Cardiac septum (tissue), 1 donor: ENCODE measurements at regions not wholly inside any gene's neighbourhood (a gene's known extent, or its start where the extent isn't known, plus 50 kb on each side); places are given as distances from the start of the nearest gene placed in this dataset.
"Not testable (repeated sequence)": the region's sequence is repeated elsewhere in the genome, so short reads cannot be mapped to it uniquely, and the experiment has no call there.

Experiments used
- DNase-seq: peaks from one replicate; pipeline ENCODE4 v3.0.0-alpha.2; 2020; ENCODE audit warnings: low spot score
- intact Hi-C: fragments of 100-400 bp; cut with DNase I; formaldehyde crosslinking; loops from one replicate; pipeline ENCODE4 v1.14.0; 2022
- donor health status: DM: no; HTN: no; CAD: no.

GRCh38 chr12:19792028-19792427 lies 352.7 kb downstream of the AEBP2 start:
- intact Hi-C loops: no loop called here

DNA sequence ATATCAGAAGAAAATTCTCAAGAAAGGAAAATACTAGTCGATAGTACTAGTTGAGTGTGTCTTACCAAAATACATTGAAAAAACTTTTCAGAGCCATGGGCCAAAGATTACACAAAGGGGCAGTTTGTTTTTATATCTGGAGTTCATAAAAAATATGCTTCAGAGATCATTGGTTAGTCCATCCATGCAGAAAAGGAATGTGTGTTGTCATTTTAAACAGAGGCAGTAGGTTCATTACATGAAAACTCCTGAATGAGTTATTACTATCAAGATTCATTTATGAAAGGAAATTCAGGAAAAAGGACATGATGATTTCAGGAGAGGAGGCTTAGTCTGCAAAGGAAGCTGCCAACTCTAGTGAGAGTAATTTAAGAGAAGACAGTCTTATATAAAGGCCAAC lies 354.8 kb downstream of the AEBP2 start:
- no peak for DNase-seq
- intact Hi-C loops: no loop called here

More at GRCh38 chr12:19792028-19792427, 352.7 kb downstream of the AEBP2 start:
- DNase-seq: no peak

DNA sequence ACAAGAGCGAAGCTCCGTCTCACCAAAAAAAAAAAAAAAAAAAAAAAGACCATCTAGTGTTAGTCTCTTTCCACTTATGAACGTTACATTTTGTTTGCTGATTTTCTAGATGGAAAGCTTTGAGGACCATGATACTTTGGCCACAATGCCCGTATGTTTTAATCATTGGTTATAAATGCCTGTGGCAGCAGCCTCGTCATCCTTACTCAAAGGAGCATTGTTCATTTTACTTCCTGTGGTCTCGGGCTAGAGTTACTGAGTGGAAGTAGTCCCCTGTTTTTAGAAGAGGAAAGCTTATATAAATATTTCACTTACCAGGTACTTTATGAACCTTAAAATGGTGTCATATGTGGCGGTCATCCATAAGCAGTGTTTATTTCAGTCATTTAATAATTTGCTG lies 359.9 kb downstream of the AEBP2 start:
- intact Hi-C loops: no loop called here
- no peak for DNase-seq

DNA sequence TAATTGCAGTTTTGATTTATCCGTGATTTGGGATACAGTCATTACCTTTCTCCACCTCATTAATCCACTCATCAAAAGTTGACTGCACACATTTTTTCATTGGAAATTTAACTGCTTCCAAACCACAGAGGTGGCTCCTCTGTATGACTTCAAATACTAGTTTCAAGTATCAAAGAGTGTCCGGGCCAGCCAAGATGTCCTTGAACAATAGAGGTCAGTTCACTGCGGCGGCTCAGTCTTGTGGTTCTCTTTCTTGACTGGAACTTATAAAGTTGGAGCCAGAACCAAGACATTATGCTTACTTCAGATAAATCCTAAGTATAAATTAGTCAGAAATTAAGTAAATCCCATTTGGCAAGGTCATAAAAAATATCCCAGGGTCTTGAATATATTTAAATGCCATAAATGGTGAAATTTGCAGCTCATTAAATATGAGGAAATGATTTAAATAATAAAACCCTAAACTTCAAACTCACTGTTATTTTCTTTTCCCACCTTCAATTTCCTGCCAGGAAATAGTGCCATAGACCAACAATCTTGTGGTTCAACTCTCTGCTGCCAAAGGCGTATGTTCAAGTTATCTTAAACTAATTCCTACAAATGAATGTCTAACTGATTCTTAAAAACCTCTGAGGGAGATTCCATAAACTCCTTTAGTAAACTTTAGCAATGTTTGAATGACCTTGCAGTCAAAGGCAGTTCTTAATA lies 360.8 kb downstream of the AEBP2 start:
- intact Hi-C loops: no loop called here
- no peak for DNase-seq

DNA sequence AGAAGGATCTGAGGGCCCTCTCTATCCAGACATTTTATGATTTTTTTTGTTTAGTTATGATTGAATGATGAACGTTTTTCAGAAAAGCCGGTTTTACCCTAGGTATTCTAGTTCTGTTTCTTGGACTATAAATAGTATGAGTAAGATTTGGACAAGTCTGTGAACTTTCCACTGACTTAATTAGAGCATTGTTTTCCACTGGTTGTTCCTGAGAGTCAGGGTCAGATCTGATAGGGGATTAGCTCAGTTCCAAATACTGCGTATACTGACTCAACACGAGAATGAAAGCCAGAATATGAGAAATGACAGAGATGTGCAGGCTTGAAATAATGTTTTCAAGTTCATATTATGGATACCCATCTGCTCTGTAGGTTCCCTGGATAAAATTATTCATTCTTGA lies 361.6 kb downstream of the AEBP2 start:
- intact Hi-C loops: no loop called here
- DNase-seq: no peak

DNA sequence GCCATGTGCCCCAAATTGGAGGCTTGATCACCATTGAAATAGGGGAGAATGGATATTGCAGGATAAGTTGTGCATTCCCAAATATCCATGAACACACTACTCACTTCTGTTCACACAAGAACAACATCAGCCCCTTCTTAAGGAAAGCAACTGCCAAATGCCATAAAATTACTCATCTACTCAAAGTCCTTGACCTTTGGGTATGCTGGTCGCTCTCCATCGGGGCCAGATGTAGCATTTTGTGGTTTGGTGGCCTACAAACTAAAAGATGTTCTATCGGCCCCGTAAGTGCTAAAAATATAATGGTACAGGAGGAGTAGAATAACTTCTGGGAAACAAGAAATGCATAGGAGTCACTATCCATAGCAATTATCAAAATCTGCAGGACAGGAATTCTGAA lies 362.6 kb downstream of the AEBP2 start:
- intact Hi-C loops: no loop called here
- DNase-seq: no peak

- intact Hi-C loops: no loop called here
- DNase-seq: no peak
These were observed 363.6 kb downstream of the AEBP2 start for GRCh38 chr12:19802915-19803314.

DNA sequence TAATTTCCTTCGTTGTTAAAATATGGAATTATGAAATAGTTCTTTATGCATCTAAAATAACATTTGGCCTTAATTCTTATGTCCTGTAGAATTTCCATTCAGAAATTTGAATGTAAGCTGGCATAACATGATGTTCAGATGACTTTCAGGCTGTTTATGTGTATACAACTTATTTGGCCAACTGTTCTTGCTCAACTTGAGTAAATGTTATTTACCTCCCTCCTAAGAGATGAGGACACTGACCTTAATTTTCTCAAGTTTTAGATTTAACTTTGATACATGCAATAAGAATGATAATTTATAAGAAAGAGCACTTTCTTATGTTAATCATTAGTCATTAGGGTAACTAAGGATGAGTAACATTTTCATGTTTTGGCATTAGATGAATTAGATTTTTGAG lies 365.4 kb downstream of the AEBP2 start:
- intact Hi-C loops: no loop called here
- no peak for DNase-seq

DNA sequence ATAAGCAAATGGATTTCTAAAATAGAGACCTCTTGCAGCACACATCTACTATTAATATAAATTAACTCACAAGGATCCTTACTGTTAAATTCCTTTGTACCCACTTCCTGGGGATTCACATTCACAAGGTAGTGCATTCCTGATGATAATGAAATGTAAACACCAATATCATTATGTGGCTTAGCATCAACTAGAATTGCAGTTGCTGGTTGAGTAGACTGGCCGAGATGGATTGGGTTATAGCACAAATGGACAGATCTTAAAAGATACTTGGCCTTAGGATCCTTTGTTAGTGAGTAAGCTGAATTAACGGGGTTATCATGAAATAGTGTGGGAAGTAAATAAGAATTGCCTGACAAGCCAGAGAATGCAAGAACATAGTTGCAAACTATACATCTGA lies 369.1 kb downstream of the AEBP2 start:
- intact Hi-C loops: no loop called here
- no peak for DNase-seq

DNA sequence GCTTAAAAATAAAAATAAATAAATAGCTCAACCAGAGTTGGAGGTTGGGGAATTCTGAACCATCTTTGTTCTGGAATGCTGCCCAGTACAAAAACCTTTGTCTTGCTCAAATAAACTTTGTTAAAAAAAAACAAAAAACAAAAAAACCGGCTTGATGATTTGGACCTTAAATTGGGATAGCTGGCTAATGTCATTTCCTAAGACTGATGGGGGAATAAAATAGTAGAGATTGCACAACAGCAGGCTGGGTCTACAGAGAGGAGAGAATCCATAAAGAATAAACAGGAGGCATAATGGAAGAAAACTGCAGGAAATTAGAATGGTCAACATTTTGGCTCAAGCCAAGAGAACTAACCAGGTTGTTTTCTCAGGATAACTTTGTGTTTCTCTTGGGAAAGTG lies 370.9 kb downstream of the AEBP2 start:
- no peak for DNase-seq
- intact Hi-C loops: no loop called here

GRCh38 chr12:19811922-19812321 lies 372.6 kb downstream of the AEBP2 start:
- intact Hi-C loops: no loop called here
- no peak for DNase-seq

DNA sequence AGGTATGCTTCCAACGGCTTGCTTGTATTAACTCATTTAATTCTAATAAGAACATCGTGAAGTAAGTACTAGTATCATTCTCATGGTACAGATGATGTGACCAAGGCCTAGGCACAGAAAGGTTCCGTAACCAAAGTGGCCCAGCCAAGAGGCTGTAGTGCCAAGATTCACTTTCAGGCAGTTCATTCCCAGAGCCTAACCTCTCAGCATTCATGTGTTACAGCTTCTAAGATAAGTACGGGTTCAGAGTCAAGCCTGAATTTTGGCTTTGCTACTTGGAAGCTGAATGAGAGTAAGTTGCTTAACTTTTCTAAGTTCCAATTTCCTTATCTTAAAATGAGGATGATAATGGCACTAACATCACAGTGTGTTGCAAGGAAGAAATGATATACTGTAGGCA lies 379.9 kb downstream of the AEBP2 start:
- DNase-seq: no peak
- intact Hi-C loops: no loop called here

GRCh38 chr12:19822476-19822875 lies 383.2 kb downstream of the AEBP2 start:
- intact Hi-C loops: no loop called here
- DNase-seq: no peak

GRCh38 chr12:19823326-19823725 lies 384.0 kb downstream of the AEBP2 start:
- intact Hi-C loops, DNase-seq: not testable (repeated sequence)

GRCh38 chr12:19826980-19827550 lies 387.8 kb downstream of the AEBP2 start:
- no peak for DNase-seq
- intact Hi-C loops: no loop called here

- no peak for DNase-seq
- intact Hi-C loops: no loop called here
These were observed 390.0 kb downstream of the AEBP2 start for GRCh38 chr12:19829100-19829853.

- no peak for DNase-seq
- intact Hi-C loops: no loop called here
These were observed 391.2 kb downstream of the AEBP2 start for GRCh38 chr12:19830446-19830845.

GRCh38 chr12:19833775-19834501 lies 394.6 kb downstream of the AEBP2 start:
- intact Hi-C loops: no loop called here
- DNase-seq: no peak

- intact Hi-C loops: no loop called here
- no peak for DNase-seq
These were observed 395.3 kb downstream of the AEBP2 start for GRCh38 chr12:19834592-19834991.

- intact Hi-C loops: no loop called here
- no peak for DNase-seq
These were observed 396.8 kb downstream of the AEBP2 start for GRCh38 chr12:19836056-19836455.
